ENCODE measurements at regions not wholly inside any gene's neighbourhood (a gene's known extent, or its start where the extent isn't known, plus 50 kb on each side); places are given as distances from the start of the nearest gene placed in this dataset.

DNA sequence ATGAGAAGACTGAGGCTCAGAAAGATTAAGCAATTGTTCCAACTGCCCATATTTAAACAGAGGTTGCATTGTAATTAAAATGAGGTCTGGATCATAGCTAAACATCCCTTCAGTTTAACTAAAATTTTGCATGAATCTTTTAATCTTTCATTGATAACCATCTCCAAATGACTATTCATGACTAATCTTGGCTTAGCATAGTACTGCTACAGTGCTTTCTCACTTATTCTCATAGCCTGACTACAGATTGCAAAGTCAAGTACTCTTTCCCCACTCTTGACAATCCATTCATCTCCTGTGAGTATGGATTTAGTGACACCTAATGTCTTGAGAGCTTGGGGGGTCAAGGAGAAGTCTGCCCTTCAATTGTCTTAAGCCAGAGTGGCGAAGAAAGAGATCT lies 258.4 kb downstream of the RFC3 start:
- Histone ChIP-seq H3K9me3 (no peaks in the 10 kb centered on the region), H3K4me3 (no peak overlapping the region), H3K36me3 (no peaks in the 10 kb centered on the region), H3K27ac (no peak overlapping the region), H3K27me3 (no peaks in the 10 kb centered on the region), H3K4me1 (no peaks in the 10 kb centered on the region)
- no peak for DNase-seq
- TF ChIP-seq POLR2A (IDR thresholded peaks at IDR 0.05): no peak
- TF ChIP-seq, protein P1, sequence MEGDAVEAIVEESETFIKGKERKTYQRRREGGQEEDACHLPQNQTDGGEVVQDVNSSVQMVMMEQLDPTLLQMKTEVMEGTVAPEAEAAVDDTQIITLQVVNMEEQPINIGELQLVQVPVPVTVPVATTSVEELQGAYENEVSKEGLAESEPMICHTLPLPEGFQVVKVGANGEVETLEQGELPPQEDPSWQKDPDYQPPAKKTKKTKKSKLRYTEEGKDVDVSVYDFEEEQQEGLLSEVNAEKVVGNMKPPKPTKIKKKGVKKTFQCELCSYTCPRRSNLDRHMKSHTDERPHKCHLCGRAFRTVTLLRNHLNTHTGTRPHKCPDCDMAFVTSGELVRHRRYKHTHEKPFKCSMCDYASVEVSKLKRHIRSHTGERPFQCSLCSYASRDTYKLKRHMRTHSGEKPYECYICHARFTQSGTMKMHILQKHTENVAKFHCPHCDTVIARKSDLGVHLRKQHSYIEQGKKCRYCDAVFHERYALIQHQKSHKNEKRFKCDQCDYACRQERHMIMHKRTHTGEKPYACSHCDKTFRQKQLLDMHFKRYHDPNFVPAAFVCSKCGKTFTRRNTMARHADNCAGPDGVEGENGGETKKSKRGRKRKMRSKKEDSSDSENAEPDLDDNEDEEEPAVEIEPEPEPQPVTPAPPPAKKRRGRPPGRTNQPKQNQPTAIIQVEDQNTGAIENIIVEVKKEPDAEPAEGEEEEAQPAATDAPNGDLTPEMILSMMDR (IDR thresholded peaks at IDR 0.05): no peak

DNA sequence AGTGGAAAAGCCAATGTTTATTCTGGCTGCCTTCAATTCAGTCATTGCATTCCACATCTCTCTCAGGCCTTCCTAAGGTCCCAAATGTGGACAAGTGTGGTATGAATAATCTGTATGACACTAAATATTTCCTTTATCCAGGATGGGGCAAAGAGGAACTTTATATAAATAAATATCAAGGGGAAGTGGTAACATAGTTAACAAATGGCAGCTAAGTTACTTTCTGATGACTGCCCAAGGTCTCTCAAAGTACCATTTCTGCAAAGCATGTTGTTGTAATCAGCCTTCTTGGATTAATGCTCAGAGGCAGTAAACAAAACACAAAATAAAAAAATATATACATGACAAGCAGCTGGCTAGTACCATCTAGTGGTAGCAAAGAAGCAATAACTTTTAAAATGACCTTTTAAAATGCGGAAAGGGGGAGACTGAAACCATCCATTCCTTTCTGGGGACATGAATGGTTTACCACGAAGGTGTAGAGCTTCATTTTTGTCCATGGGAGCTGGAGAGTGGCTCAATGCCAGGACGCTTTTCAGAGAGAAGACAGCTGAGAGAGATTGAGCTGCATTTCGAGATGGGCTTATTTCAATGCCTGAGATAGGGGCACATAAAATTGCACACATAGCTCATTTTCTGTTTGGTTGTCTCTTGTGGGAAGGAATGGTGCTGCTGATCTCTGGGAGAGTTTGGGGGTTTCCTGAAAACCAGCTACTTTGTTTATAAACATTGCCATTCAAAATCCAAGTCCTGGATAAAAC lies 259.2 kb downstream of the RFC3 start:
- Histone ChIP-seq H3K36me3 (no peaks in the 10 kb centered on the region), H3K4me3 (no peak overlapping the region), H3K27ac (no peak overlapping the region), H3K9me3 (no peaks in the 10 kb centered on the region), H3K4me1 (no peaks in the 10 kb centered on the region), H3K27me3 (no peaks in the 10 kb centered on the region)
- DNase-seq: no peak
- no peak for TF ChIP-seq POLR2A (IDR thresholded peaks at IDR 0.05)
- TF ChIP-seq, protein P1 (IDR thresholded peaks at IDR 0.05): peak in 5 of 6 experiments; percentile 10 to 54 (median 42)

DNA sequence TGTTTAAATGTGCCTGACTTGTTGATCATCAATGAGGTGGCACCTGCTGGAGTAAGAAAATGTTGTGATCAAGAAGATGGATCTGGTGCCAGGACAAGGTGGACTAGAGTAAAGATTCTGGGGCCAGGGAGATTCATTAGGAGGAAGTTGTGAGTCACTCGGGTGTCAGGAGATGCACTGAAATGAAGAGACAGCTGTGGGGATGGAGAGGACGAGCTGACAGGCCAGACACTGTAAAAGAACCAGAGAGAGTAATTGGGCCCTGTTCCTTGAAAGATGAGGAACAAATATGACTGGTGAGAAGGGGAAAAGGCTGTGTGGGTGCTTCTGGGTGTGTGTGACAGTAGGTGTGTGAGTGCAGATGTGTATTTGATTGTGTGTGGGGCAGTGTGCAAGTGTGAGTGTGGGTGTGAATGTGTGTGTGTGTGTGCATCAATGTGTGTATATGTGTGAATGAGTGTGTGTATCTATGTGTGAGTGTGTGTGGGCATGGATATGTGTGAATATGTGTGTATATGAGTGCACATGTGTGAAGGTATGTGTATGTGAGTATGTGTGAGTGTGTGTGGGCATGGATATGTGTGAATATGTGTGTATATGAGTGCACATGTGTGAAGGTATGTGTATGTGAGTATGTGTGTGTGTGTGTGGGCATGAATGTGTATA lies 260.5 kb downstream of the RFC3 start:
- Histone ChIP-seq H3K27me3 (no peaks in the 10 kb centered on the region), H3K4me1 (no peaks in the 10 kb centered on the region), H3K36me3 (no peaks in the 10 kb centered on the region), H3K27ac (no peak overlapping the region), H3K9me3 (no peaks in the 10 kb centered on the region), H3K4me3 (no peak overlapping the region)
- DNase-seq: no peak
- TF ChIP-seq POLR2A (IDR thresholded peaks at IDR 0.05): no peak

DNA sequence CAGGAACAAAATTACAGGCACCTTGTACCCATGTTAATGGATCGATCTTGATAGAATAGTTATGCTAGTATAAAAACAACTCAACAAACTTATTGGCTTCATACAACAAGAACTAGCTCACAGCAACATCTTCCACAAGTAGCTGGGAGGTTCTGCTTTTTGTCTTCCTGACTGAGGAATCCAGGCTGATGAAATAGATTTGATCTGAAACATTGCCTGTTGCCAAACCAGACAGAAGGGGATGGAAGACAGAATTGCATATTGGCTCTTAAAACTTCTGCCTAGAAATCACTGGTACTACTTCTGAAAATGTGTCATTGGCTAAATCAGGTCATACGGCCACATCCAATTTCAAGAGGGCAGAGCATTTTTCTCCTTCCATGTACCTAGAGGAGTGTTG lies 267.3 kb downstream of the RFC3 start:
- no peak for DNase-seq
- no peaks in the 10 kb centered on the region for H3K36me3 ChIP-seq
- TF ChIP-seq, protein P1 (IDR thresholded peaks at IDR 0.05): no peak
- no peak for TF ChIP-seq POLR2A (IDR thresholded peaks at IDR 0.05)
- H3K27me3 ChIP-seq: no peaks in the 10 kb centered on the region
- H3K27ac ChIP-seq: no peak overlapping the region
- no peaks in the 10 kb centered on the region for H3K4me1 ChIP-seq
- peaks cover 0 to 5% (median 0%) of the 10 kb centered on the region in 4 donors for H3K9me3 ChIP-seq
- H3K4me3 ChIP-seq: no peak overlapping the region

DNA sequence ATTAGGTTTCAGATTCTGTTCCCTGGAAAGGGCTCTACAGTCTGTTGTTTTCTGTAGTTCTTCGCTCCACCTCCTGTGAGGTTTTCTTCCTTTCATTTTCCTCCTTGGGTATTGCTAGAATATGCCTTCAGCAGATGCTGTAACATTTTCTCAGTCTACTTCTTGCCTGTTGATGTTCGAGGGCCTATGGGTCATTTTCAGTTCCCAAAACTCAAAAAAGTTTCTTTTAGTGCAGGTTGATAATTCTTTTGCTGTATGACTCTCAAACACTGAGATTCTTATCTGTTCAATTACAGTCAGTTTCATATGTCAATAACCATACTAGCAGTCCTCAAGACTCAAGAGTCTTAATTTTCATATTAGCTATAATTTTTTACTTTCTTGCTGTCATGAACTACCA lies 268.3 kb downstream of the RFC3 start:
- no peak for TF ChIP-seq POLR2A (IDR thresholded peaks at IDR 0.05)
- TF ChIP-seq, protein P1 (IDR thresholded peaks at IDR 0.05): no peak
- H3K4me1 ChIP-seq: no peaks in the 10 kb centered on the region
- H3K9me3 ChIP-seq: peaks cover 0 to 5% (median 0%) of the 10 kb centered on the region in 4 donors
- no peak for DNase-seq
- H3K36me3 ChIP-seq: no peaks in the 10 kb centered on the region
- H3K4me3 ChIP-seq: no peak overlapping the region
- no peaks in the 10 kb centered on the region for H3K27me3 ChIP-seq
- no peak overlapping the region for H3K27ac ChIP-seq

DNA sequence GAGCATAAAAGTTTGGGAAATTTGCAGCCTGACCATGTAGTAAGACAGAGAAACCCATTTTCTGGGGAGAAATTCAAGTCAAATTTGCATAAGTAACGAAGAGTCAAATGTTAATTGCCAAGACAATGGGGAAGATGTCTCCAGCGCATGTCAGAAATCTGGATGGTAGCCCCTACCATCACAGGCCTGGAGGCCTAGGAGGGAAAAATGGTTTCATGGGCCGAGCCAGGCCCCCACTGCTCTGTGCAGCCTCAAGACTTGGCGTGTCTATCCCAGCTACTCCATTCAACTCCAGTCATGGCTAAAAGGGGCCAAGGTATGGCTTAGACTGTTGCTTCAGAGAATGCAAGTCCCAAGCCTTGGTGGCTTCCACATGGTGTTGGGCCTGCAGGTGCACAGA lies 269.8 kb downstream of the RFC3 start:
- Histone ChIP-seq H3K4me1 (no peaks in the 10 kb centered on the region), H3K9me3 (peaks cover 0 to 5% (median 0%) of the 10 kb centered on the region in 4 donors), H3K27ac (no peak overlapping the region), H3K4me3 (no peak overlapping the region), H3K27me3 (no peaks in the 10 kb centered on the region), H3K36me3 (no peaks in the 10 kb centered on the region)
- DNase-seq: no peak
- TF ChIP-seq, protein P1 (IDR thresholded peaks at IDR 0.05): no peak
- TF ChIP-seq POLR2A (IDR thresholded peaks at IDR 0.05): no peak

Measured in Peyer's patch (tissue), 4 donors.